Body of pancreas (tissue), 4 donors: ENCODE measurements at regions not wholly inside any gene's neighbourhood (a gene's known extent, or its start where the extent isn't known, plus 50 kb on each side); places are given as distances from the start of the nearest gene placed in this dataset.

Source experiments
- ATAC-seq: fragments of 150-250 bp; one replicate; pipeline ENCODE4 v1.9.1; 2016
- DNase-seq, 4 donors: peaks; one replicate each; pipeline ENCODE4 v3.0.0-alpha.2; 2019
- H3K27ac ChIP-seq, 4 donors: fragments of 200-600 bp; sonication (generic); 1 replicate in 3 of 4; 2 replicates in 1 of 4; pipeline versions ENCODE4 v1.5.1 to v1.6.1; 2016 to 2019; ENCODE audit warnings: mild to moderate bottlenecking in 1 of 4, mixed read lengths in 1 of 4, moderate library complexity in 1 of 4
- H3K27me3 ChIP-seq, 2 donors: fragments of 200-600 bp; sonication (generic); one replicate each; pipeline ENCODE4 v1.6.0; 2016; ENCODE audit warnings: mild to moderate bottlenecking in 1 of 2
- H3K36me3 ChIP-seq, 2 donors: fragments of 200-600 bp; sonication (generic); replicated peaks in 1 of 2; 2 replicates each; pipeline ENCODE4 v1.5.1; 2016; ENCODE audit warnings: low read depth in 2 of 2; ENCODE audit not compliant: insufficient read depth in 1 of 2
- H3K4me1 ChIP-seq: fragments of 200-600 bp; sonication (generic); one replicate; pipeline ENCODE4 v1.6.0; 2016
- H3K4me3 ChIP-seq, 2 donors: fragments of 200-600 bp; sonication (generic); 1 replicate in 1 of 2; 2 replicates in 1 of 2; pipeline ENCODE4 v1.5.1; 2016 to 2019
- H3K9me3 ChIP-seq, 3 donors: fragments of 200-600 bp; sonication (generic); 1 replicate in 2 of 3; 2 replicates in 1 of 3; pipeline ENCODE4 v1.5.1; 2016
- CTCF ChIP-seq, 7 experiments: fragments of 450-650 bp in 4 of 7; fragments of 200-600 bp in 3 of 7; sonication (generic) in 3 of 7; IDR thresholded peaks; one replicate each; pipeline ENCODE4 v1.5.1; 2016 to 2019; ENCODE audit warnings: antibody characterized with exemption in 7 of 7
- POLR2A ChIP-seq, 3 donors: fragments of 450-650 bp; IDR thresholded peaks; one replicate each; pipeline ENCODE4 v1.6.1; 2016; ENCODE audit warnings: antibody characterized with exemption in 3 of 3, mild to moderate bottlenecking in 2 of 3
- WGBS, 2 donors: methylation state at CpG; one replicate each; pipeline ENCODE4 v1.1.5; 2017; 5-methylcytosine and 5-hydroxymethylcytosine counted together
- intact Hi-C: fragments of 100-400 bp; cut with DNase I; formaldehyde crosslinking; loops from one replicate; pipeline ENCODE4 v1.15.1; 2023

GRCh38 chr12:24649634-24650033, 299.3 kb downstream of the BCAT1 start:
- no peak for ATAC-seq
- no peak for TF ChIP-seq POLR2A (IDR thresholded peaks at IDR 0.05)
- TF ChIP-seq CTCF (IDR thresholded peaks at IDR 0.05): no peak
- 62 to 67% methylated on average over 4 of the region's 4 CpGs for WGBS, 2 donors
- H3K27ac ChIP-seq: no peak overlapping the region
- intact Hi-C loops: no loop called here
- H3K4me1 ChIP-seq: no peaks in the 10 kb centered on the region
- H3K4me3 ChIP-seq: no peak overlapping the region
- no peak for DNase-seq
- no peaks in the 10 kb centered on the region for H3K9me3 ChIP-seq
- H3K27me3 ChIP-seq: no peaks in the 10 kb centered on the region
- H3K36me3 ChIP-seq: no peaks in the 10 kb centered on the region

GRCh38 chr12:24649209-24649608, 299.7 kb downstream of the BCAT1 start:
- no peak for ATAC-seq
- WGBS, 2 donors: 40 to 45% methylated on average over 3 of the region's 3 CpGs
- DNase-seq: no peak
- H3K27me3 ChIP-seq: no peaks in the 10 kb centered on the region
- TF ChIP-seq CTCF (IDR thresholded peaks at IDR 0.05): no peak
- TF ChIP-seq POLR2A (IDR thresholded peaks at IDR 0.05): no peak
- no peak overlapping the region for H3K4me3 ChIP-seq
- no peaks in the 10 kb centered on the region for H3K9me3 ChIP-seq
- H3K27ac ChIP-seq: no peak overlapping the region
- no peaks in the 10 kb centered on the region for H3K4me1 ChIP-seq
- no peaks in the 10 kb centered on the region for H3K36me3 ChIP-seq
- intact Hi-C loops: no loop called here

GRCh38 chr12:24645254-24645653, 303.6 kb downstream of the BCAT1 start:
- Histone ChIP-seq H3K36me3 (no peaks in the 10 kb centered on the region), H3K9me3 (no peaks in the 10 kb centered on the region), H3K27me3 (no peaks in the 10 kb centered on the region), H3K27ac (no peak overlapping the region), H3K4me3 (no peak overlapping the region), H3K4me1 (no peaks in the 10 kb centered on the region)
- WGBS, 2 donors: 64 to 70% methylated on average over 1 of the region's 1 CpG
- DNase-seq (no peak), ATAC-seq (no peak)
- TF ChIP-seq POLR2A (IDR thresholded peaks at IDR 0.05) (no peak), CTCF (IDR thresholded peaks at IDR 0.05) (no peak)
- intact Hi-C loops: no loop called here

GRCh38 chr12:24643120-24644119, 305.5 kb downstream of the BCAT1 start:
- intact Hi-C loops: no loop called here
- TF ChIP-seq CTCF (IDR thresholded peaks at IDR 0.05) (no peak), POLR2A (IDR thresholded peaks at IDR 0.05) (no peak)
- ATAC-seq (no peak), DNase-seq (no peak)
- whole genome bisulfite sequencing, 2 donors: 40 to 45% methylated on average over 4 of the region's 4 CpGs
- H3K27ac ChIP-seq: no peak overlapping the region
- H3K36me3 ChIP-seq: no peaks in the 10 kb centered on the region
- no peak overlapping the region for H3K4me3 ChIP-seq
- no peaks in the 10 kb centered on the region for H3K9me3 ChIP-seq
- H3K4me1 ChIP-seq: no peaks in the 10 kb centered on the region
- no peaks in the 10 kb centered on the region for H3K27me3 ChIP-seq

GRCh38 chr12:24639641-24640040, 309.3 kb downstream of the BCAT1 start:
- Histone ChIP-seq H3K27me3 (no peaks in the 10 kb centered on the region), H3K4me3 (no peak overlapping the region), H3K36me3 (no peaks in the 10 kb centered on the region), H3K9me3 (no peaks in the 10 kb centered on the region), H3K4me1 (no peaks in the 10 kb centered on the region), H3K27ac (no peak overlapping the region)
- no peak for ATAC-seq
- intact Hi-C loops: no loop called here
- TF ChIP-seq POLR2A (IDR thresholded peaks at IDR 0.05) (no peak), CTCF (IDR thresholded peaks at IDR 0.05) (no peak)
- no peak for DNase-seq
- 0 to 31% methylated on average over 1 of the region's 1 CpG for WGBS, 2 donors
